ENCODE measurements at regions not wholly inside any gene's neighbourhood (a gene's known extent, or its start where the extent isn't known, plus 50 kb on each side); places are given as distances from the start of the nearest gene placed in this dataset.
A peak's percentile ranks its signal among the peaks of the same experiment; 100 is the strongest.

DNA sequence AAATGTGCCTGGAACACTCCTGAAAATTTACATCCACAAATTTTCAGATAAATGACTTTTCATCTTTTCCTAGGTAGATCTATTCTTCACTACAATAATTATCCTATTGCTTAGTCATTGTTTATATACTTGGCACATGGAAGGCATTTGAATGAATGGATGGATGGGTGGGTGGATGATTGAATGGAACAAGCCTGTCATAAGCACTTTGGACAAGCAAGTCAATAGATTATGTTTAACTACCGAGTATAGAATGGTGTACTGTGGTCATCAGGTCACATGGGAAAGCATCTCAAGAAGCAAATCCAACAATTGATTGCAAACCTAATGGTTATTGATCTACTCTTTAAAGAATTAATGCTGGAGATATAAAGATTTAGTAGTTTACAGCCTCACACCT, 114.4 kb upstream of the DMRTA1 start:
- TF ChIP-seq, protein P1, sequence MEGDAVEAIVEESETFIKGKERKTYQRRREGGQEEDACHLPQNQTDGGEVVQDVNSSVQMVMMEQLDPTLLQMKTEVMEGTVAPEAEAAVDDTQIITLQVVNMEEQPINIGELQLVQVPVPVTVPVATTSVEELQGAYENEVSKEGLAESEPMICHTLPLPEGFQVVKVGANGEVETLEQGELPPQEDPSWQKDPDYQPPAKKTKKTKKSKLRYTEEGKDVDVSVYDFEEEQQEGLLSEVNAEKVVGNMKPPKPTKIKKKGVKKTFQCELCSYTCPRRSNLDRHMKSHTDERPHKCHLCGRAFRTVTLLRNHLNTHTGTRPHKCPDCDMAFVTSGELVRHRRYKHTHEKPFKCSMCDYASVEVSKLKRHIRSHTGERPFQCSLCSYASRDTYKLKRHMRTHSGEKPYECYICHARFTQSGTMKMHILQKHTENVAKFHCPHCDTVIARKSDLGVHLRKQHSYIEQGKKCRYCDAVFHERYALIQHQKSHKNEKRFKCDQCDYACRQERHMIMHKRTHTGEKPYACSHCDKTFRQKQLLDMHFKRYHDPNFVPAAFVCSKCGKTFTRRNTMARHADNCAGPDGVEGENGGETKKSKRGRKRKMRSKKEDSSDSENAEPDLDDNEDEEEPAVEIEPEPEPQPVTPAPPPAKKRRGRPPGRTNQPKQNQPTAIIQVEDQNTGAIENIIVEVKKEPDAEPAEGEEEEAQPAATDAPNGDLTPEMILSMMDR (IDR thresholded peaks at IDR 0.05): no peak
- no peak for ATAC-seq (ENCODE audit: low FRiP score)
- no peak for DNase-seq (ENCODE audit: low spot score)

DNA sequence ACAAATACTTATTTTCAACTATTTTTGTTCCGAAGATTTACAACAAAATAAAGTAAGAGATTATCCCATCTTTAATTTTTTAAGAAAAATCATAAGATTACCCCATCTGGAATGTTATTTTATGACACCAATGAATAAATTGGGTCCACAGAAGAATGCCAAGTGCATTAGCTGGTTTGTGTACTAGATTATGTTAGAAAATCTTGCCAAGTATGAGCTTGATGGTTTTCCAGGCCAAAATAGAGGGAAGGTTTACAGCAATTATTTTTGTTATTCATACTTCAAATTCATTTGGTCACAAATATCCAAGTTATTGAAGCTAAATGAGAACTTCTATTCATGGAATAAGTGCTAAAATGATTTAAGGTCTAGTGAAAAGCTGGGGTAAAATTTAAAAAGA, 109.4 kb upstream of the DMRTA1 start:
- no peak for ATAC-seq (ENCODE audit: low FRiP score)
- DNase-seq (ENCODE audit: low spot score): no peak
- TF ChIP-seq, protein P1 (IDR thresholded peaks at IDR 0.05): no peak

GRCh38 chr9:22342491-22343217, 104.0 kb upstream of the DMRTA1 start:
- peak; percentile 73 for ATAC-seq (ENCODE audit: low FRiP score)
- TF ChIP-seq, protein P1 (IDR thresholded peaks at IDR 0.05): no peak
- DNase-seq (ENCODE audit: low spot score): no peak

DNA sequence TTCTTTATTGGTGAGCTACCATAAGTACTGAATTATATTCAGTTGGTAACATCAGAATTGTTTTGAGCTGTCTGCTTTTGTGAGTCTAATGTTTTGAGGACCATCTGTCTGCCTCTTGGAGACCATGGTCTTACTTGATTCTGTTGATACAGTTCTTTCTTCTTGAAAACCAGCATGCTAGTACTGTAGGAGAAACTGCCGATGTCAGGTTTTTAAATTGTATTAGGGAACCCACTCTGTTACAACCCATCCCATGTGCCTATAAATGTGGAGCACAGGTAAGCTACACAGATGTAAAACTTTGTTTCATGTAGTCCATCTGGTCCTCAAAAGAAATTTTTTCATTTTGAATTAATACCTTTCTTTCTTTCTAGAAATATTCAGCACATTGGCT, 103.4 kb upstream of the DMRTA1 start:
- no peak for ATAC-seq (ENCODE audit: low FRiP score)
- TF ChIP-seq, protein P1 (IDR thresholded peaks at IDR 0.05): no peak
- DNase-seq (ENCODE audit: low spot score): no peak

DNA sequence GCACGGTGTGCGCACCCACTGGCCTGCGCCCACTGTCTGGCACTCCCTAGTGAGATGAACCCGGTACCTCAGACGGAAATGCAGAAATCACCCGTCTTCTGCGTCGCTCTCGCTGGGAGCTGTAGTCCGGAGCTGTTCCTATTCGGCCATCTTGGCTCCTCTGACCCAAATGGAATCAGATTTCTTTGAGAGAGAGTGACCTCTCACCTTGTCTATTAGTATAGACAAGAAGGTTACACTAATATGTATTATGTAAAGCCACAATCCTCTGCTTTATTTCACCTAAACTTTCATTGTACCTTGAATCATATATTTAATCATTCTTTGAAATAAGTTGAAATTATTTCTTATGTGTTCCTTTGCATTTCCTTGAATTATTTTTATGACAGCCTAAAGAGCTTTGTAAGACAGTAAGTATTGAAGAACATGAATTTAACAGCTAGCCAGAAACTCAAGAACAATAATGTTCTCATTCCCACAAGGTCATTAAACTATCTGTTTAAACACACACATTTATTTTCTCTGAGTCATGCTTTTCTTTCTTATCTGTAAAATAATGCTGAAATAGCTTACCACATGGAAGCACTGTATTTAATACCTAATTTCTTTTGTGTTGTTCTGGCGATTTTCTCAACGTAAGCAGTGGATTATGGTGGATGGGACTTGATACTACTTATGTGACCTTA, 91.8 kb upstream of the DMRTA1 start:
- DNase-seq (ENCODE audit: low spot score) (no peak), ATAC-seq (ENCODE audit: low FRiP score) (no peak)
- TF ChIP-seq, protein P1 (IDR thresholded peaks at IDR 0.05): no peak

DNA sequence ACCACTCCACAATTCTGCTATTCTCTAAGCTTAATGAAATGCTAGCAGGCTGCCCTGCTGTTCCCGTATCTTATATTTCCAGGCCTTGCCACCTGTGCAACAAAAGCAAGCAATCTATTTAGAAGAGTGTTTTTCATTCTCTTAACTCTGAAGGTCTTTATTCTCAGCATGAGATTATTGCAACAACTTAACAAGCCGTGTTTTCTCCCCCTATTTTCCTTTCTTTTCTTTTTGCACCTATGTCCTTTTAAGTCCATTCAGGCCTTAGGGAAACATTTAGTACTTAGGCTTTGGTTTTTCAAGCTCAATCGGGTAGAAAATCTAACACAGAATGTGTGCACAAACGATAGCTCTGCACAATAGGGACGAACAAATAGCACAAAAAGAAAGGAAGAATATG, 89.6 kb upstream of the DMRTA1 start:
- ATAC-seq (ENCODE audit: low FRiP score): no peak
- TF ChIP-seq, protein P1 (IDR thresholded peaks at IDR 0.05): no peak
- DNase-seq (ENCODE audit: low spot score): no peak

DNA sequence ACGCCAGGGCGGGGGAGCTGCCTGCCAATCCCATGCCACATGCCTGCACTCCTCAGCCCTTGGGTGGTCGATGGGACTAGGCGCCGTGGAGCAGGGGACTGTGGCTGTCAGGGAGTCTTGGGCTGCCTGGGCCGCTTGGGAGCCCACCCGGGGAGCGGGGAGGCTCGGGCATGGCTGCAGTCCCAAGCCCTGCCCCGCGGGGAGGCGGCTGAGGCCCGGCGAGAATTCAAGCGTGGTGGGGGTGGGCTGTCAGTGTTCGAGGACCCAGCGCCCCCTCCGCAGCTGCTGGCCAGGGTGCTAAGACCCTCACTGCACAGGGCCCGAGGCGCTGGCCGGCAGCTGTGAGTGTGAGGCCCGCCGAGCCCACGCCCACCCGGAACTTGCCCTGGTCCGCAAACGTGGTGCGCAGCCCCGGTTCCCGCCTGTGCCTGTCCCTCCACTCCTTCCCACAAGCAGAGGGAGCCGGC, 83.2 kb upstream of the DMRTA1 start:
- TF ChIP-seq, protein P1 (IDR thresholded peaks at IDR 0.05): no peak
- no peak for ATAC-seq (ENCODE audit: low FRiP score)
- no peak for DNase-seq (ENCODE audit: low spot score)

Measured in omental fat pad (tissue), 3 donors.